ENCODE measurements at regions not wholly inside any gene's neighbourhood (a gene's known extent, or its start where the extent isn't known, plus 50 kb on each side); places are given as distances from the start of the nearest gene placed in this dataset.

DNA sequence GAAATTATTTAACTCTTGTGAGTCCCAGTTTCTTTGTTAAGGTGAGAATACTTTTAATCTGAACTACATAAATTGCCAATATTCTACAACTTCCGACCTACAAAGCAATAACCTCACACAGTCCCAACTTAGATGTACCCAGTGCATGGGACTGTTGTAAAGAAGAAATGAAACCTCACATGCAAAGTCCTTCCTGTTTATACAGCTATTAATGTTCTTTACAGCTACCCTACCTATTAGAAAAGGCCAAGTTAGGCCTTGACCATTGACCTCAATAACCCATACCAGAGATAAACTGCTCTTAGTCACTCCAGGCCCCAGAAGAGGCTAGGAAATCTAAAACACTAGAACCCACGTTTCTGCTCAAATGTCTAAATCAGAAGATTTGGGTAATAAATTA is 920.1 kb upstream of the TENM3 start:
- Histone ChIP-seq H3K4me1 (ENCODE audit: control insufficient read depth, low read depth, low read length) (no peaks in the 10 kb centered on the region), H2BK120ac (ENCODE audit: low read depth, low read length) (no peak overlapping the region), H3K4me3 (ENCODE audit: low read length) (no peak overlapping the region), H3K4ac (ENCODE audit: low read depth, low read length) (no peak overlapping the region), H4K8ac (ENCODE audit: low read depth, low read length) (no peak overlapping the region), H2BK15ac (replicated peaks; ENCODE audit: low read depth) (no peak overlapping the region), H3K18ac (ENCODE audit: low read length) (no peak overlapping the region), H3K36me3 (ENCODE audit: control insufficient read depth, insufficient read depth, low read length) (no peaks in the 10 kb centered on the region), H3K79me2 (ENCODE audit: control insufficient read depth, insufficient read depth, low read length) (no peaks in the 10 kb centered on the region), H3K23ac (ENCODE audit: low read length) (no peak overlapping the region), H3K27me3 (ENCODE audit: insufficient read depth, low read length, poor library complexity) (no peaks in the 10 kb centered on the region), H2AK5ac (ENCODE audit: low read length) (no peak overlapping the region), H3K4me2 (ENCODE audit: low read length) (no peak overlapping the region), H3K27ac (ENCODE audit: low read depth, low read length) (no peak overlapping the region), H3K56ac (ENCODE audit: low read length) (no peak overlapping the region), H3K9ac (ENCODE audit: low read length) (no peak overlapping the region), H3K79me1 (ENCODE audit: low read length) (no peaks in the 10 kb centered on the region), H4K5ac (ENCODE audit: low read length) (no peak overlapping the region), H2BK5ac (ENCODE audit: low read length) (no peak overlapping the region)
- no CpG with 5 or more reads among the region's 2 CpGs for WGBS (ENCODE audit: extremely low coverage, insufficient coverage, low lambda C conversion rate)
- no peak for DNase-seq

DNA sequence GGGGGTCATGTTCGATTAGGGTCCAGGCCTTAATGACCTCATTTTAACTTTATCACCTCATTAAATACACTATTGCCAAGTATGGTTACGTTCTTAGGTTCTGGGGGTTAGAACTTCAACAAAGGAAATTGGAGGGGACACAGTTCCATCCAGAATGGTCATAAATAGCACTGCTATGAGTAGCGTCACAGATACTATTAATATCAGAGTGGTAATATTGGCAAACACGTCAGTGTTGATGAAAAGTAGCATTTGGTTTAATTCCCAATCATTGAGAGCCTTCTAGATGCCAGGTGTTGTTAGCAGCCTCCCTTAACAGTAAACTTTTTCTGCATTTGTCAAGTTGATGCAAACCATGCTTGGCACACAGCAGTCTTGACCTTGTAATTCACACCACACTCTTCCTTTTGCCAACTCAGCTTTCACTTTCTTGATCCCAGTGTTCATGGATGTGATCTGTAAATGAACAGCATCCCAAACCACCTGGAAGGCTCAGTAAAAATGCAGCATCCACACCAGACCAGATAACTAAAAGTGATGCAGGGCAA is 912.5 kb upstream of the TENM3 start:
- DNase-seq: no peak
- WGBS (ENCODE audit: extremely low coverage, insufficient coverage, low lambda C conversion rate): no CpG with 5 or more reads among the region's 4 CpGs
- Histone ChIP-seq H3K79me2 (ENCODE audit: control insufficient read depth, insufficient read depth, low read length) (no peaks in the 10 kb centered on the region), H3K27ac (ENCODE audit: low read depth, low read length) (no peak overlapping the region), H4K8ac (ENCODE audit: low read depth, low read length) (no peak overlapping the region), H3K23ac (ENCODE audit: low read length) (no peak overlapping the region), H2BK5ac (ENCODE audit: low read length) (no peak overlapping the region), H4K5ac (ENCODE audit: low read length) (no peak overlapping the region), H3K4me1 (ENCODE audit: control insufficient read depth, low read depth, low read length) (no peaks in the 10 kb centered on the region), H3K36me3 (ENCODE audit: control insufficient read depth, insufficient read depth, low read length) (no peaks in the 10 kb centered on the region), H3K27me3 (ENCODE audit: insufficient read depth, low read length, poor library complexity) (no peaks in the 10 kb centered on the region), H3K18ac (ENCODE audit: low read length) (no peak overlapping the region), H2BK15ac (replicated peaks; ENCODE audit: low read depth) (no peak overlapping the region), H3K4ac (ENCODE audit: low read depth, low read length) (no peak overlapping the region), H3K9ac (ENCODE audit: low read length) (no peak overlapping the region), H3K79me1 (ENCODE audit: low read length) (no peaks in the 10 kb centered on the region), H3K4me2 (ENCODE audit: low read length) (no peak overlapping the region), H3K56ac (ENCODE audit: low read length) (no peak overlapping the region), H2BK120ac (ENCODE audit: low read depth, low read length) (no peak overlapping the region), H3K4me3 (ENCODE audit: low read length) (no peak overlapping the region), H2AK5ac (ENCODE audit: low read length) (no peak overlapping the region)

DNA sequence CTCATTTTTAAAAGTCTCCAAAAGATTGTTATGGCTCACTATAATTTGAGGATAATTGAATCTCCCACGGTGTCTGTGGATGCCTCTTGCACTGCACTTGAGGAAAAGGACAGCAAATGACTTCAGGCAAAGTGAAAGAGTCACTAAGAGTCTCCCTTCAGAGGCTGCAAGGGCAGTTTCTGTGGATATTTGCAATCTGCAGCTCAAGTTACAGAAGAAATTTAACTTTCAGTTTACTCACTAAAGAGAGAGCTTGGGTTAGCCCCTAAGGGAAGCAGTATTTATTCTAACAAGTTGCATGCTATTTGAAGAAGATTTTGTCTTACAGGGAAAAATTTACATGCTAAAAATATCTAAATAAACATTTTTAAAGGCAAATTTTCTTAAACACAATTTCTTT is 912.0 kb upstream of the TENM3 start:
- no peaks in the 10 kb centered on the region for H3K79me2 ChIP-seq (ENCODE audit: control insufficient read depth, insufficient read depth, low read length)
- no peak overlapping the region for H2BK5ac ChIP-seq (ENCODE audit: low read length)
- H3K4me1 ChIP-seq (ENCODE audit: control insufficient read depth, low read depth, low read length): no peaks in the 10 kb centered on the region
- no peak overlapping the region for H4K8ac ChIP-seq (ENCODE audit: low read depth, low read length)
- WGBS (ENCODE audit: extremely low coverage, insufficient coverage, low lambda C conversion rate): no CpG with 5 or more reads among the region's 1 CpG
- no peak overlapping the region for H3K23ac ChIP-seq (ENCODE audit: low read length)
- H3K56ac ChIP-seq (ENCODE audit: low read length): no peak overlapping the region
- no peak overlapping the region for H2AK5ac ChIP-seq (ENCODE audit: low read length)
- no peak overlapping the region for H3K27ac ChIP-seq (ENCODE audit: low read depth, low read length)
- no peak overlapping the region for H3K4me2 ChIP-seq (ENCODE audit: low read length)
- H3K4me3 ChIP-seq (ENCODE audit: low read length): no peak overlapping the region
- no peak overlapping the region for H2BK15ac ChIP-seq (replicated peaks; ENCODE audit: low read depth)
- no peaks in the 10 kb centered on the region for H3K27me3 ChIP-seq (ENCODE audit: insufficient read depth, low read length, poor library complexity)
- H3K9ac ChIP-seq (ENCODE audit: low read length): no peak overlapping the region
- H3K18ac ChIP-seq (ENCODE audit: low read length): no peak overlapping the region
- H2BK120ac ChIP-seq (ENCODE audit: low read depth, low read length): no peak overlapping the region
- no peak for DNase-seq
- H3K36me3 ChIP-seq (ENCODE audit: control insufficient read depth, insufficient read depth, low read length): no peaks in the 10 kb centered on the region
- no peak overlapping the region for H3K4ac ChIP-seq (ENCODE audit: low read depth, low read length)
- H4K5ac ChIP-seq (ENCODE audit: low read length): no peak overlapping the region
- no peaks in the 10 kb centered on the region for H3K79me1 ChIP-seq (ENCODE audit: low read length)

DNA sequence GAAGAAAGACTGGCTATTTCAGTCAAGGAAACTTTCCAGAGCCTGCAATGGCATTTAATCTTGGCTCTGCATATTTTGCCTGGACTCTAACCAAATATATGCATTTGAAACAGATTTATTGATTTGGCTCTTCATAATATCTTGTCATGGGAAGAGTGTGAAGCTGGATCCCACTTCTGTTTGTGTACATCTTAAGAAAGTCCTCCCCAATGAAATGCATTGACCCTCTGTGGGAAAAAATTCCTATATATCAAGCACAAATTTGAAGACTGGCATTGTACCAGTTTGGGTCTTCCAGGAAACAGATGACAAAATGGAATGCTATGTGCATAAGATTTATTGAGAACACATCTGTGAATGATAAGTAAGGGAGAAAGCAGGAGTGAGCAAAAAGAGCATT is 897.3 kb upstream of the TENM3 start:
- no peak overlapping the region for H4K5ac ChIP-seq (ENCODE audit: low read length)
- H3K4me2 ChIP-seq (ENCODE audit: low read length): no peak overlapping the region
- no peak overlapping the region for H3K23ac ChIP-seq (ENCODE audit: low read length)
- no peak overlapping the region for H3K18ac ChIP-seq (ENCODE audit: low read length)
- DNase-seq: no peak
- no peak overlapping the region for H4K8ac ChIP-seq (ENCODE audit: low read depth, low read length)
- H3K56ac ChIP-seq (ENCODE audit: low read length): no peak overlapping the region
- no peak overlapping the region for H3K27ac ChIP-seq (ENCODE audit: low read depth, low read length)
- no peak overlapping the region for H2AK5ac ChIP-seq (ENCODE audit: low read length)
- H3K27me3 ChIP-seq (ENCODE audit: insufficient read depth, low read length, poor library complexity): no peaks in the 10 kb centered on the region
- no peak overlapping the region for H3K9ac ChIP-seq (ENCODE audit: low read length)
- H3K4ac ChIP-seq (ENCODE audit: low read depth, low read length): no peak overlapping the region
- H2BK15ac ChIP-seq (replicated peaks; ENCODE audit: low read depth): no peak overlapping the region
- H3K4me1 ChIP-seq (ENCODE audit: control insufficient read depth, low read depth, low read length): no peaks in the 10 kb centered on the region
- H3K79me1 ChIP-seq (ENCODE audit: low read length): no peaks in the 10 kb centered on the region
- H3K36me3 ChIP-seq (ENCODE audit: control insufficient read depth, insufficient read depth, low read length): no peaks in the 10 kb centered on the region
- no peak overlapping the region for H2BK5ac ChIP-seq (ENCODE audit: low read length)
- no peaks in the 10 kb centered on the region for H3K79me2 ChIP-seq (ENCODE audit: control insufficient read depth, insufficient read depth, low read length)
- no peak overlapping the region for H2BK120ac ChIP-seq (ENCODE audit: low read depth, low read length)
- no peak overlapping the region for H3K4me3 ChIP-seq (ENCODE audit: low read length)

DNA sequence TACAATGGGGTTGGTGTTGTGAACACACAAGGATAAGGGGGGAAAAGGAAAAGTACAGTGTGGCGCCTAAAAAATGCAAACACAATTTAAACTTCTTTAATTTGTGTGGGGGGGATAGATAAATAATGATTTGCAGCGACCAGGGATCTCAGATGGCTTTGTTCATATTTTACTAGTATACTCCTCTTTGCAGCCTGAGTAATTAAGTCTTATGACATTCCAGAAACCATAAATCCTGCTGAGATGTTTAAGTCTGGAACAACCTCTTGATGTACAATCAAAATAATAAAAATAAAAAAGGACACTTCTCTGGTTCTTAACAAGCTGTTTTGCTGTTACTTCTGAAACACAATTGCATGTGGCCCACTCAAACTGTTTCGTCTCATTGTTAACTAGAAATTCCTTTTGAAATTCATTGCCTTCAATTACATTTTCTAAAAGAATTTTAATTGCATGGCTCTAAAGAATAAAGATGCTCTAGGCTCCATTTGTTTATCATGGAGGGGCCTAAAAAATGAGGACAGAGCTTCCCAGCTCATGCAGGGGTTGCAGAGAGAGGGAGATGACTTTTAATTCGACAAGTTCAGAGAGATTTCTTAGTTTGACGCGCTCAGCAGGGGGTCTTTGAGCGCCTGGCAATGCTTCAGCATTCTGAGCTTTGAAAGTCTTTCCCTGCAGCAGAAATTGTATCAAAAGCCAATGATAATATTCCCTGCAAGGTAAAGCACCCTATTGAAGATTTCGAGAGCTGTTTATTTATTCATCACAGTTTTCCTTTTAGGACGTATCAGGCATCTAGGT is 892.4 kb upstream of the TENM3 start:
- H3K18ac ChIP-seq (ENCODE audit: low read length): no peak overlapping the region
- H3K4me3 ChIP-seq (ENCODE audit: low read length): no peak overlapping the region
- no peak overlapping the region for H3K56ac ChIP-seq (ENCODE audit: low read length)
- no CpG with 5 or more reads among the region's 9 CpGs for WGBS (ENCODE audit: extremely low coverage, insufficient coverage, low lambda C conversion rate)
- H3K9ac ChIP-seq (ENCODE audit: low read length): no peak overlapping the region
- no peak overlapping the region for H3K23ac ChIP-seq (ENCODE audit: low read length)
- no peak overlapping the region for H2BK15ac ChIP-seq (replicated peaks; ENCODE audit: low read depth)
- no peak overlapping the region for H2BK120ac ChIP-seq (ENCODE audit: low read depth, low read length)
- no peak overlapping the region for H4K8ac ChIP-seq (ENCODE audit: low read depth, low read length)
- H3K79me1 ChIP-seq (ENCODE audit: low read length): no peaks in the 10 kb centered on the region
- no peaks in the 10 kb centered on the region for H3K27me3 ChIP-seq (ENCODE audit: insufficient read depth, low read length, poor library complexity)
- no peaks in the 10 kb centered on the region for H3K36me3 ChIP-seq (ENCODE audit: control insufficient read depth, insufficient read depth, low read length)
- peak; percentile 69 for DNase-seq
- no peak overlapping the region for H2BK5ac ChIP-seq (ENCODE audit: low read length)
- H3K4me1 ChIP-seq (ENCODE audit: control insufficient read depth, low read depth, low read length): no peaks in the 10 kb centered on the region
- no peaks in the 10 kb centered on the region for H3K79me2 ChIP-seq (ENCODE audit: control insufficient read depth, insufficient read depth, low read length)
- no peak overlapping the region for H2AK5ac ChIP-seq (ENCODE audit: low read length)
- H3K4ac ChIP-seq (ENCODE audit: low read depth, low read length): no peak overlapping the region
- H3K27ac ChIP-seq (ENCODE audit: low read depth, low read length): no peak overlapping the region
- no peak overlapping the region for H3K4me2 ChIP-seq (ENCODE audit: low read length)
- H4K5ac ChIP-seq (ENCODE audit: low read length): no peak overlapping the region

DNA sequence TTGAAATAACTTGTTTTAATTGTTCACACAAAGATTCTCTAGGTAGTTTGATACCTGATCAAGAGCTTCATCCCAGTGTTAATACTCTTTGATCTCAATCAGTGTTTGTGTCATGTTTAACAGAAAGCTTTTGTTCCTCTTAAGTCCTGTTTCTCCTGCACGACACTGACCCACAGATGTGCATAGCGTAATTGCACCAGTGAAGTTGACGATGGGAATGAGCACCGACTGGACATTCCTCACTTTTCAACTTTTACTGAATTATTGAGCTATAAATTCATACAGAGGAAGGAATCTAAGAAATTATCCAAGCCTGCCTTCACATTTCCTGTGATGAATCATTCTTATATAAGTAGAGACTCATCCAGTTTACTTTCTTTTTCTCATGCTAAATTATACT is 878.7 kb upstream of the TENM3 start:
- Histone ChIP-seq H3K79me1 (ENCODE audit: low read length) (no peaks in the 10 kb centered on the region), H2BK120ac (ENCODE audit: low read depth, low read length) (no peak overlapping the region), H3K18ac (ENCODE audit: low read length) (no peak overlapping the region), H3K4me3 (ENCODE audit: low read length) (no peak overlapping the region), H2BK15ac (replicated peaks; ENCODE audit: low read depth) (no peak overlapping the region), H3K36me3 (ENCODE audit: control insufficient read depth, insufficient read depth, low read length) (no peaks in the 10 kb centered on the region), H3K56ac (ENCODE audit: low read length) (no peak overlapping the region), H2BK5ac (ENCODE audit: low read length) (no peak overlapping the region), H3K27me3 (ENCODE audit: insufficient read depth, low read length, poor library complexity) (no peaks in the 10 kb centered on the region), H3K9ac (ENCODE audit: low read length) (no peak overlapping the region), H3K4me2 (ENCODE audit: low read length) (no peak overlapping the region), H4K5ac (ENCODE audit: low read length) (no peak overlapping the region), H4K8ac (ENCODE audit: low read depth, low read length) (no peak overlapping the region), H3K23ac (ENCODE audit: low read length) (no peak overlapping the region), H3K79me2 (ENCODE audit: control insufficient read depth, insufficient read depth, low read length) (no peaks in the 10 kb centered on the region), H3K4me1 (ENCODE audit: control insufficient read depth, low read depth, low read length) (no peaks in the 10 kb centered on the region), H2AK5ac (ENCODE audit: low read length) (no peak overlapping the region), H3K27ac (ENCODE audit: low read depth, low read length) (no peak overlapping the region), H3K4ac (ENCODE audit: low read depth, low read length) (no peak overlapping the region)
- DNase-seq: no peak
- no CpG with 5 or more reads among the region's 4 CpGs for WGBS (ENCODE audit: extremely low coverage, insufficient coverage, low lambda C conversion rate)

All from mesendoderm (in vitro differentiated cells).